Mesendoderm (in vitro differentiated cells): ENCODE measurements at regions not wholly inside any gene's neighbourhood (a gene's known extent, or its start where the extent isn't known, plus 50 kb on each side); places are given as distances from the start of the nearest gene placed in this dataset.

Source experiments
- DNase-seq: peaks from one replicate; pipeline ENCODE4 v3.0.0; 2013
- H2AK5ac ChIP-seq: 2 replicates; pipeline ENCODE4 v1.6.1; 2013; ENCODE audit warnings: low read length, inconsistent platforms
- H2BK120ac ChIP-seq: 2 replicates; pipeline ENCODE4 v1.6.1; 2013; ENCODE audit warnings: low read depth, mild to moderate bottlenecking, low read length, moderate library complexity, mixed read lengths
- H2BK15ac ChIP-seq: replicated peaks from 2 replicates; pipeline ENCODE4 v1.6.1; 2013; ENCODE audit warnings: low read depth, mild to moderate bottlenecking, moderate library complexity
- H2BK5ac ChIP-seq: 2 replicates; pipeline ENCODE4 v1.6.1; 2013; ENCODE audit warnings: low read length, inconsistent platforms
- H3K18ac ChIP-seq: 2 replicates; pipeline ENCODE4 v1.6.1; 2013; ENCODE audit warnings: mild to moderate bottlenecking, low read length, mixed read lengths
- H3K23ac ChIP-seq: one replicate; pipeline ENCODE4 v1.6.1; 2013; ENCODE audit warnings: low read length
- H3K27ac ChIP-seq: 2 replicates; pipeline ENCODE4 v1.5.1; 2013; ENCODE audit warnings: low read depth, mild to moderate bottlenecking, inconsistent platforms, low read length, moderate library complexity
- H3K27me3 ChIP-seq: 2 replicates; pipeline ENCODE4 v1.6.1; 2013; ENCODE audit warnings: low read length, control low read depth, mild to moderate bottlenecking, inconsistent platforms; ENCODE audit not compliant: insufficient read depth, poor library complexity
- H3K36me3 ChIP-seq: 2 replicates; pipeline ENCODE4 v1.6.1; 2013; ENCODE audit warnings: low read length, inconsistent platforms; ENCODE audit not compliant: control insufficient read depth, insufficient read depth
- H3K4ac ChIP-seq: one replicate; pipeline ENCODE4 v1.6.1; 2013; ENCODE audit warnings: low read depth, mild to moderate bottlenecking, low read length, moderate library complexity
- H3K4me1 ChIP-seq: 2 replicates; pipeline ENCODE4 v1.6.1; 2013; ENCODE audit warnings: low read depth, low read length, inconsistent platforms; ENCODE audit not compliant: control insufficient read depth
- H3K4me2 ChIP-seq: 2 replicates; pipeline ENCODE4 v1.6.1; 2013; ENCODE audit warnings: low read length
- H3K4me3 ChIP-seq: 2 replicates; pipeline ENCODE4 v1.5.1; 2013; ENCODE audit warnings: mild to moderate bottlenecking, low read length
- H3K56ac ChIP-seq: one replicate; pipeline ENCODE4 v1.6.1; 2013; ENCODE audit warnings: low read length
- H3K79me1 ChIP-seq: 2 replicates; pipeline ENCODE4 v1.6.1; 2013; ENCODE audit warnings: low read length, inconsistent platforms
- H3K79me2 ChIP-seq: 2 replicates; pipeline ENCODE4 v1.6.1; 2013; ENCODE audit warnings: mild to moderate bottlenecking, low read length; ENCODE audit not compliant: control insufficient read depth, insufficient read depth
- H3K9ac ChIP-seq: 2 replicates; pipeline ENCODE4 v1.6.1; 2013; ENCODE audit warnings: low read length, inconsistent platforms
- H4K5ac ChIP-seq: one replicate; pipeline ENCODE4 v1.6.1; 2013; ENCODE audit warnings: low read length
- H4K8ac ChIP-seq: one replicate; pipeline ENCODE4 v1.6.1; 2013; ENCODE audit warnings: low read depth, mild to moderate bottlenecking, control low read depth, low read length, moderate library complexity
- WGBS: extraction: QIAGEN DNeasy Blood & Tissue Kit; methylation state at CpG from one replicate; pipeline ENCODE4 v1.1.7; 2013; ENCODE audit warnings: low lambda C conversion rate, missing lambda C conversion rate; ENCODE audit not compliant: insufficient coverage; ENCODE audit errors: extremely low coverage; 5-methylcytosine and 5-hydroxymethylcytosine counted together

DNA sequence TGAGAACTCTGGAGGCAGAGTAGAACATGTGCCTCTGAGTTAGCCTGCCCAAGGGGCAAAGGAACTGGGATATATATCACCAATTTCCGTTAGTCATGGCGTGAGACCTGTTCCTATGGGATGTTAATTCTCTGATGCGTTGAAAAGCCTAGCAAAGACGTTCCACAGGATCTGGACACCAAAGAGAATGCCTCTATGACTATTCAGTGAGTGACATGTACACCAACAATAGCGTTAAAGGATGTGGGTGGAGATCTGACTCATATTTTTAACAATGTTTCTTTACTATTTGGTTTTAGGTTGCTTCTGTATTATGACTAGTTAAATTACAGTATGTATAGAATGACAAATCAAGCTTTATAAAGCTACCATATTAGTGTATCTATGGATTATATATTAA, 320.9 kb upstream of the MC4R start:
- Histone ChIP-seq H4K8ac (no peak overlapping the region), H3K23ac (no peak overlapping the region), H3K36me3 (no peaks in the 10 kb centered on the region), H3K79me2 (no peaks in the 10 kb centered on the region), H3K27me3 (no peaks in the 10 kb centered on the region), H3K4me2 (no peak overlapping the region), H3K4me1 (no peaks in the 10 kb centered on the region), H3K4me3 (no peak overlapping the region), H3K9ac (no peak overlapping the region), H2AK5ac (no peak overlapping the region), H4K5ac (no peak overlapping the region), H3K18ac (no peak overlapping the region), H3K4ac (no peak overlapping the region), H3K27ac (no peak overlapping the region), H2BK120ac (no peak overlapping the region), H3K56ac (no peak overlapping the region), H2BK15ac (no peak overlapping the region), H3K79me1 (no peaks in the 10 kb centered on the region), H2BK5ac (no peak overlapping the region)
- WGBS = no CpG with 5 or more reads among the region's 5 CpGs
- DNase-seq = no peak

GRCh38 chr18:60698901-60699300, 326.3 kb upstream of the MC4R start:
- H3K4me3 ChIP-seq = no peak overlapping the region
- no peaks in the 10 kb centered on the region for H3K4me1 ChIP-seq
- H2AK5ac ChIP-seq = no peak overlapping the region
- no peak overlapping the region for H4K5ac ChIP-seq
- H3K79me2 ChIP-seq = no peaks in the 10 kb centered on the region
- no peak overlapping the region for H2BK15ac ChIP-seq
- H3K4ac ChIP-seq = no peak overlapping the region
- no peaks in the 10 kb centered on the region for H3K36me3 ChIP-seq
- no peak overlapping the region for H3K56ac ChIP-seq
- H3K79me1 ChIP-seq = no peaks in the 10 kb centered on the region
- H3K4me2 ChIP-seq = no peak overlapping the region
- H3K27me3 ChIP-seq = no peaks in the 10 kb centered on the region
- no peak overlapping the region for H3K9ac ChIP-seq
- no CpG with 5 or more reads among the region's 3 CpGs for WGBS
- no peak overlapping the region for H3K23ac ChIP-seq
- no peak overlapping the region for H3K18ac ChIP-seq
- no peak overlapping the region for H3K27ac ChIP-seq
- no peak overlapping the region for H4K8ac ChIP-seq
- H2BK120ac ChIP-seq = no peak overlapping the region
- no peak overlapping the region for H2BK5ac ChIP-seq
- DNase-seq = no peak

DNA sequence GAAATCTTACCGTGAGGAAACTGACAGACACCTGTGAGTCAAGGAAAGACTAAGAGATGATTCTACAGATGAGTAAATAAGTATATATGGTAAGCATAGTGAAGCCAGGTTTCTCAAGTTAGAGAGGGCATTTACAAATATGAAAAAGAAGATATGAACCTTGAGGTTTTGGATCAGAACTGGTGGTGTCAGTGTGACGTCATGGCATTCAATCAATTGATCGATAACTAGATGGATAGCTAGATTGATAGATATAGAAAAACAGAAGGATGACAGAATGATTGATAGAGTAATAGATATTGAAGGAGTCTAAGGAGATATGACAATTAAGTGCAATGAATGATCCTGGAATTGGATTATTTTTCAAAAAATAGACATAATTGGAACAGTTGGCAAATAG, 350.2 kb upstream of the MC4R start:
- no peaks in the 10 kb centered on the region for H3K36me3 ChIP-seq
- no peaks in the 10 kb centered on the region for H3K79me1 ChIP-seq
- no peak overlapping the region for H2BK15ac ChIP-seq
- no peak overlapping the region for H3K56ac ChIP-seq
- H2AK5ac ChIP-seq = no peak overlapping the region
- no peak overlapping the region for H3K18ac ChIP-seq
- no CpG with 5 or more reads among the region's 3 CpGs for WGBS
- H3K27me3 ChIP-seq = no peaks in the 10 kb centered on the region
- H3K79me2 ChIP-seq = no peaks in the 10 kb centered on the region
- no peak overlapping the region for H3K4me2 ChIP-seq
- H3K27ac ChIP-seq = no peak overlapping the region
- no peak overlapping the region for H2BK5ac ChIP-seq
- H4K5ac ChIP-seq = no peak overlapping the region
- no peak overlapping the region for H3K4ac ChIP-seq
- H3K23ac ChIP-seq = no peak overlapping the region
- DNase-seq = no peak
- H3K4me3 ChIP-seq = no peak overlapping the region
- H2BK120ac ChIP-seq = no peak overlapping the region
- H4K8ac ChIP-seq = no peak overlapping the region
- H3K9ac ChIP-seq = no peak overlapping the region
- H3K4me1 ChIP-seq = no peaks in the 10 kb centered on the region

DNA sequence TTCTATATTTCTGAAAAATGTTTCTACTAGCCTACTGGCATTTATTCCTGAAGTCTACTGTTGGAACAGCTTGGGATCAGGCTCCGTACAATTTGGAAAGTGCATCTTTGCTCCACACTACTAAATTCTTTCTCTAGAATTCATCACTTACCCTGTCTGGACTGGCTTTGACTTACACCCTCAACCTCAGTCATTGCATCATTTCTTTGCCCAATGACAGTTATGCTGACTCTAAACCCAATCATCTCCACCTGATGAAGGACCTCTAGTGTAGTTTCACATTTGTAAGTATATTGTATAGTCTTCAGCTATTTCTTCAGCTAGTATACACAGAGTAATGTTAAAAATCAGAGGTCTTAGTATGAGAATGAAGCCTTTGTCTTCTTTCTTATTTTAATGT, 359.6 kb upstream of the MC4R start:
- Histone ChIP-seq H3K27ac (no peak overlapping the region), H3K79me1 (no peaks in the 10 kb centered on the region), H3K18ac (no peak overlapping the region), H3K4ac (no peak overlapping the region), H3K27me3 (no peaks in the 10 kb centered on the region), H2BK5ac (no peak overlapping the region), H3K4me3 (no peak overlapping the region), H2BK15ac (no peak overlapping the region), H3K9ac (no peak overlapping the region), H3K79me2 (no peaks in the 10 kb centered on the region), H3K56ac (no peak overlapping the region), H2BK120ac (no peak overlapping the region), H3K4me1 (no peaks in the 10 kb centered on the region), H4K8ac (no peak overlapping the region), H3K4me2 (no peak overlapping the region), H3K36me3 (no peaks in the 10 kb centered on the region), H3K23ac (no peak overlapping the region), H2AK5ac (no peak overlapping the region), H4K5ac (no peak overlapping the region)
- WGBS = no CpG with 5 or more reads among the region's 1 CpG
- DNase-seq = no peak

DNA sequence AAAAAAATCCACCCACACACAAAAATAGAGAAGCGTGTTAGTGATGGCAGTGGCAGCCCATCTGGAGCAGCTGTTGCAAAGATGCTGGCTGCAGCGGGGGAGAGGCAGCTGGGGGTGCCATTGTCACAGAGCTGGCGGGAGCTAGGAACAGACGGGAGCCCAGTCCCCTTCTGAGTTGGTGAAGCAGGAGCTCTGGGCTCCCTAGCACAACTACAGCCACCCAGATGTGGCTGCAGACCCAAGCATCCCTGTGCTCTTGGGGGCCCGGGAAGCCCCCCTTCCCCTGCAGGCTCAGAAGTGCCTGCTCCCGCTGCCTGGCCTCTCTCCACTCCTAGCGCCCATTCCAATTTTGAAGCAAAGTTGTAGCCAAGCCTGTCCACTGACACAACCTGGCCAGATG, 366.6 kb upstream of the MC4R start:
- Histone ChIP-seq H4K5ac (no peak overlapping the region), H4K8ac (no peak overlapping the region), H3K4ac (no peak overlapping the region), H2BK15ac (no peak overlapping the region), H3K27me3 (no peaks in the 10 kb centered on the region), H2BK120ac (no peak overlapping the region), H3K79me1 (no peaks in the 10 kb centered on the region), H3K18ac (no peak overlapping the region), H3K4me3 (no peak overlapping the region), H2AK5ac (no peak overlapping the region), H2BK5ac (no peak overlapping the region), H3K36me3 (no peaks in the 10 kb centered on the region), H3K56ac (no peak overlapping the region), H3K23ac (no peak overlapping the region), H3K27ac (no peak overlapping the region), H3K4me2 (no peak overlapping the region), H3K4me1 (no peaks in the 10 kb centered on the region), H3K9ac (no peak overlapping the region), H3K79me2 (no peaks in the 10 kb centered on the region)
- WGBS = no CpG with 5 or more reads among the region's 7 CpGs
- DNase-seq = no peak

- H2BK5ac ChIP-seq = no peak overlapping the region
- no peaks in the 10 kb centered on the region for H3K27me3 ChIP-seq
- WGBS = no CpG with 5 or more reads among the region's 8 CpGs
- H3K79me1 ChIP-seq = no peaks in the 10 kb centered on the region
- H3K4ac ChIP-seq = no peak overlapping the region
- no peaks in the 10 kb centered on the region for H3K79me2 ChIP-seq
- H3K23ac ChIP-seq = no peak overlapping the region
- no peak overlapping the region for H4K8ac ChIP-seq
- H3K56ac ChIP-seq = no peak overlapping the region
- no peak overlapping the region for H2BK15ac ChIP-seq
- no peak for DNase-seq
- no peak overlapping the region for H3K18ac ChIP-seq
- H3K9ac ChIP-seq = no peak overlapping the region
- no peak overlapping the region for H3K27ac ChIP-seq
- H3K4me1 ChIP-seq = no peaks in the 10 kb centered on the region
- no peak overlapping the region for H2BK120ac ChIP-seq
- no peak overlapping the region for H4K5ac ChIP-seq
- no peaks in the 10 kb centered on the region for H3K36me3 ChIP-seq
- H3K4me2 ChIP-seq = no peak overlapping the region
- H2AK5ac ChIP-seq = no peak overlapping the region
- H3K4me3 ChIP-seq = no peak overlapping the region
Measured at GRCh38 chr18:60740313-60740712, 367.7 kb upstream of the MC4R start.
